ENCODE measurements at regions not wholly inside any gene's neighbourhood (a gene's known extent, or its start where the extent isn't known, plus 50 kb on each side); places are given as distances from the start of the nearest gene placed in this dataset.
"Not testable (repeated sequence)": the region's sequence is repeated elsewhere in the genome, so short reads cannot be mapped to it uniquely, and the experiment has no call there.

DNA sequence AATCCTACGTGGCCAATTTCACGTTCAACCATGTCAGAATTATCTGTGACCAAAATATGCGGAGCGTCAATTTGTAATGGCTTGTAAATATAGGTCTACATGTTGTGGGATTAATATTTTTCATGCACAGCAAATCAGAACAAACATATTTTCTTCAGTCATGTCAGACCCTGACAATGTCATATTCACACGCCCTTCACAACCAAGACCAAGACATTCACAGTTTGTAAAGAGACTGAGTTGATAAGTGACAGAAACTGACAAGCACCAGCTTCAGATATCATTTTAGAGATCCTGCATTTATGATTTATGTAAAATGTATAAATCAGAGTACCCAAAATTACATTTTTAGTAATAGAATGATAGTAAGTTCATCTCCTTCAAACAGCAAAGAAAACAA lies 57.3 kb upstream of the NOVA1 start:
- no peak for DNase-seq

DNA sequence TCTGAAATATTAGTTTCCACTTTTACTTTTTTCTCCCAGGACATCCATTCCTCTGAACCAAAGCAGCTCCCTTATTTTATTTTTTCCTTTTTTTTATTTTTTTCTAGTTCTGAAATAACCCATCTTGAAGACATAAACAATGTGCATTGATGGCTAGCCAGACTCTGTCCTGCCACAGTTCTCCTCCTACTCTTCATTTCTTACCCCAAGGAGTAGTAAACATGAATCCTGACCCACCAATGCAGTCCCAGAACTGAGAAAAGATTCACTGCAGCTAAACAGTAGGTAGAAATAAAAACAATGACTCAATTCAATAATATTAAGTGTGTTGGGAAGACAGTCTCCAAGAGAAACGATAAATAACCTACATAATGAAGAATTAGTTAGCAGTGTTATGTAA lies 65.7 kb upstream of the NOVA1 start:
- no peak for DNase-seq

DNA sequence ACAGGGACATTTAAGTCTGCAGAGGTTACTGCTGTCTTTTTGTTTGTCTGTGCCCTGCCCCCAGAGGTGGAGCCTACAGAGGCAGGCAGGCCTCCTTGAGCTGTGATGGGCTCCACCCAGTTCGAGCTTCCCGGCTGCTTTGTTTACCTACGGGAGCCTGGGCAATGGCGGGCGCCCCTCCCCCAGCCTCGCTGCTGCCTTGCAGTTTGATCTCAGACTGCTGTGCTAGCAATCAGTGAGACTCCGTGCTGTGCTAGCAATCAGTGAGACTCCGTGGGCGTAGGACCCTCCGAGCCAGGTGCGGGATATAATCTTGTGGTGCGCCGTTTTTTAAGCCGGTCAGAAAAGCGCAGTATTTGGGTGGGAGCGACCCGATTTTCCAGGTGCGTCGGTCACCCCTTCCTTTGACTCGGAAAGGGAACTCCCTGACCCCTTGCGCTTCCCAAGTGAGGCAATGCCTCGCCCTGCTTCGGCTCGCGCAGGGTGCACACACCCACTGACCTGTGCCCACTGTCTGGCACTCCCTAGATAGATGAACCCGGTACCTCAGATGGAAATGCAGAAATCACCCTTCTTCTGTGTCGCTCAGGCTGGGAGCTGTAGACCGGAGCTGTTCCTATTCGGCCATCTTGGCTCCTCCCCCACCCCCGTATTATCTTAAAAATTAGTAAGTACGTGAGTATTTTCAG lies 81.0 kb upstream of the NOVA1 start:
- not testable (repeated sequence) for DNase-seq

DNA sequence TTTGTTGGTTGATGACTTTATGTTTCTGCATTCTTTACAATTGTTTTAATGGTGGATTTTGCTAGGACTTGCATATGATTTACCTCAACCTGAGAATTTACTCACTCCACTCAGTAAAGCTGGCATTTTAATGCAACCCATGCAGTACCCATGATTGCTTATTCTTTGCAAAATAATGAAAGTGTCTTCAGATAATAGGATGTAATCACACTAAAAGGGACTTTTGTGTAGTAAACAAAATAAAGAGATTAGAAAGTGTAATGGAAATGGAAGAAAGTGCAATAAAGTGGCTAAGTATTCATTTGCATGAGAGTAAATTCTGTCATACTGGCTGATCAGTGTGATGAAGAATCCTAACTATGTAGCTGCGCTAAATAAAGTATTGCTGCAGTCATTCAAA lies 87.6 kb upstream of the NOVA1 start:
- no peak for DNase-seq

DNA sequence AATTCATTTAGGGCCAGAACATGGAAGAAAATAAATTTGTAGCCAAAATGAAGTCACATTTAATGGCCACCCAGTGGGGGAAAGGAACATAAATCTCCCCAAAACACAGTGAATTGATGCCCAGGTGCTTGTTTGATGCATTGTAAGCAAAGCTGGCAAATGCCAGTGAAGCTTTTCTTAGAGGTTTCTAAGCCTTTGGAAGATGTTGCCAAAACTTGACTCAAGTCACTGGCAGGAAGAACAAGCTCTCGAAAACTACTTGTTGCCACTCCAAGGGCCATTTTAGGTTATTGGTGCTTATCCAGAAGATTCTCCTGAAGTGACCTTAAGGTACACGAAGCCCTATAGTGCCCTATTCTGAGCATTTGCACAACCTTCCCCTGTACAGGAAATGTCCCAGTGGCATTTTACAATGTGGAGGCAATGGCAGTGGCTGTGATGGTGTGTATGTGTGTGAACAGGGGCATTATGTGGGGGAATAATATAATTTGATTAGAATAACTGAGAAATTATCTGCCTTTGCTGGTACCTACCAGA lies 89.5 kb upstream of the NOVA1 start:
- no peak for DNase-seq

DNA sequence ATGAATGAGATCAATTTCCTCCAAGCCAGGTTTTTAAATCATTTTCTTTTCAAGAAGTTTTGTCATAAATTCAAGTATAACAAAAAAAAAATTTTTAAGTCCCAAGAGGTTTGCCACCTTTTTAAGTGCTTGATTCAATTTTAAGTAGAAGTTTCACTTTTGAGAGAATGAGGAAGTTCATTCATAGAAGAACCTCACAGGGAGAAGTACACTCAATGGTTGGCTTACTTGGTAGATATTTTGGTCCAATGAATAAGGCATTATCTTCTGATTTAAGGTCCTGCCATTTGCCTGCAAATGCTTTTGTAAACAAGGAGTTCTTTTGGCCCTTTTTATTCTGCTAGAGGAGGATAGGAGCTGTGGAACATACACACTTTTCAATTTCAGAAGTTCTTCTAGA lies 96.7 kb upstream of the NOVA1 start:
- DNase-seq, result no peak

DNA sequence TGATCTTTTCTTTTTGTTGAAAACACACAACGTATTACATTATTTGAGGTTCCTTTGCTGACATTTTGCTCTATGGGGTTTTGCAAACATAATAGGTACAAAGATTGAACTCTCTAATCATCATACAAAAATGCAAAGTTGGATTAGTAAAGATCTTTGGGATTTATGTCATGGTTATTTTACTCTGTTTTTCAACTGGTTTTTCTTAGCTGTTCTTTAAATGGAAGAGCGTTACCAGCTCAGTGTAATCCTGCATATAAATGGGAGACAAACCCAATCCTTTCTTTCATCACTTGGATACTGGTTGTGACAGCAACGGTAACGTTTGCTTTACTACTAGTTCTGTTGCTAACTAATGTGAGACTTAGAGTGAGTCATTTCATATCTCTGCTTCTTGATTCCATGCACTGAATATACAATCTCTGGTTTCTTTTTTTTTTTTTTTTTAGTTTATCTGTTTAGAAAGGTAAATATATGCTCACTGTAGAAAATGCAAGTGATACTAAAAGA lies 104.9 kb upstream of the NOVA1 start:
- no peak for DNase-seq

DNA sequence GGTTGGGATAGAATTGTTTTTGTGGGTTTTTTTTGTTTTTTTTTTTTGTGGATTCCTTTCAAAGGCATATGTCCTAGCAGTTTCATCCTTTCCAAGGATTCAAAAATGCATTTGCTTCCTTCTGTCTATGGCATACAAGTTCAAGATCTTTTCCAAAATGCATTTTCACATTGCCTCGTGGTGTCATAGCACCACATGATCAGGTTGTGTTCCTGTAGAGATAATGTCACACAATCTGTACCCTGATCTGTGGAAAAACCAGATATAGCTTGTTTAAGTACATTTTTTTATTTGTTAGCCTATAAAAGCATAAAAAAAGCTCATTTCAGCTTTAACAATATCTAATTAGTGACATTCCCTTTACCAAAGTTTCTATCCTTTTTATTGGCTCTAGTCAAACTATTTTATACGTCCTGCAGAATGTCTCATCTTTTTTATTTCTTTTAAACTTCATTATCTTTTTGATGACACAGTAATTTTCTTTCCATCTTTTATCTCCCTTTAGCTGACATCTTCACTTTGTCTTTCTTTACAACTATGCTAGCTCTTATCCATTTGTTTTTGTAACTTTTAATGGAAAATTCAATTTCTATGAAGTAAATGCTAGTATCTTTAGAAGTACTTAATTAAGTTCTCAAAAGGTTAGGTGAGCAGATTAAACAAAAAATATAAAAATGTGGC lies 106.0 kb upstream of the NOVA1 start:
- no peak for DNase-seq

DNA sequence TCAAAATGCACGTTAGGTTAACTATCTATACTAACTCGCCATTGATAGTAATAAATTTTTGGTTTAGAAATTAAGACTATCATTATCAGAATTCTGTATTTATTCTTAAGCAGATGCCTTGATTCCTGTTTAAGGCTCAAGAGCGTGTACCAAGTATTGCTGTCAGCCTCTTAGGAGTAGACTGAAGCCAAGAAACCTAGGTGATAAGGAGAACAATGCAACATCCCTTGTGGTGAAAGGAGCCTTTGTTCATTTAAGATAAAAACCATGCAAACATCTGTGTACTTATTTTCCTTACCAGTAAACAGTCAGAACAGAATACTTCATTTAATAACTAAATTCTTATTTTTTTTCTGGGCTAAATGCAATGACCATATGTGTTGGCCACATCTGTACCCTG lies 109.4 kb upstream of the NOVA1 start:
- no peak for DNase-seq

DNA sequence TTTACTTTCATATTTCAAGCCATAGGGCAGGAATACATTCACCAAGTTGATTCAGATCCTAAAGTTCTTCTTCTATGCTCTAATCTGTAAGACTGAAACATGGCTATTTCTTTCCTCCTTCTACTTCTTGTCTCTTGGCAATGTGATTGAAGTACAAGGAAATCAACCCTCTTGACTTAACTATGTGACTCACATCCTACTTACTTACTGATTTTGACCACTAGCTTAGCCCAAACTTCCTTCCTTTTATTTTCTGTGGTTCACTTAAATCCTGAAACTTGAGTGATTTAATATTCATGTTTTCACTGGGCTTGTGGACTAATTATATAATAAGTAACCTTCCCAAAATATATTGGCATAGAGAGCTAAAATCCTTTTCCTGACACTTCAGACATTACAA lies 111.2 kb upstream of the NOVA1 start:
- DNase-seq, result no peak

DNA sequence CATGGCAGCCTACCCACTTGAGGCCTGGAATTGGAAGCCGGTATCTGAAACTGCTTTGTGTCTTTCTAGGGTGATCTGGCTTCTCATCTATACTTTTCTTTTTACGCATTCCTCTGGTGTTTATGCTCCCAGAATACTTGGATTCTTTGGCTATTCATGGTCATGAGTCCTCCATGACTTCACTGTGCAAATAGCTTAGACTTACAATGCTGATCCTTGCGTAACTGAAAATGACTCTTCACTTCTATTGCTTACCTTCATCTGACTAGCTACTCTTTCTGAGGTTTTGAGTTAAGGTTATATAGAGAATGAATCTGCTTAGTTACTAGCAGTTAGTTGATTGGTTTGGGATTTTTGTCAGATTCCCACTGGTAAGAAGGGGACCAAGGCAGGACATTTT lies 121.7 kb upstream of the NOVA1 start:
- DNase-seq, result no peak

DNA sequence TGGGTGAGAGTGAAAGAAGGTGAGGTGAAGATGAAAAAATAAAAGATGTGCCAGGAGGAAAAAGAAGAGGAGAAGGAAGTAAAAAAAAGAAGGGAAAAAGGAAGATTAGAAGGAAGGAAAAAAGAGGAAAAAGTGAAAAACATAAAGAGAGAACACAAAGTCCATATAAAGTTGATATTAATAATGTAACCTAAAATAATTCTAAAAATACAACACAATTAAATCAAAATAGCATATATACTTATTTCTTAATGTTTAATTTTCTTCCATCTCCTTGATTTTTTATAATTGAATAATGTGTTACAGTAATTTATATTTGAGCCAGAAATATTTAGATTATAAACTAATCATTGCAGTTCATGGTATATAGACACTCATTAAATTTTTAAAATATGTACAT lies 124.4 kb upstream of the NOVA1 start:
- DNase-seq, result no peak

DNA sequence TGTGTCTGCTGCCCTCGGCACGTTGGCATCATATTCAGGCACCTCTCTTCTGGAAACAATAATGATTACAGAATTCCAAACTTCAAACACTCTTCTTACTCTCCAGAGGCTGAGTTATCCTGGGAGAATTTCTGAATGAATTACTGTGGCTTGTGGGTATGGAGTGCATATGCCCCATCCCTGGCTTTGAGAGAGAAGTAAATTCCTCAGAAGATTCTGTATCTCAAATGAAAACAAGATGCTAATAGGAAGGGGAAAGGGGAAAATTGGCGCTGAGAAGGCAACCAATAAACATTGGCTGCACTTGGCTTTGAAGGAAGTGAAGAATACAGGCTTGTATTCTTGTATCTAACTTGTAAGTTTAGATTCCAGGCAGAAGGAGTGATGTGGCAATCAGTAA lies 132.0 kb upstream of the NOVA1 start:
- DNase-seq, result no peak

DNA sequence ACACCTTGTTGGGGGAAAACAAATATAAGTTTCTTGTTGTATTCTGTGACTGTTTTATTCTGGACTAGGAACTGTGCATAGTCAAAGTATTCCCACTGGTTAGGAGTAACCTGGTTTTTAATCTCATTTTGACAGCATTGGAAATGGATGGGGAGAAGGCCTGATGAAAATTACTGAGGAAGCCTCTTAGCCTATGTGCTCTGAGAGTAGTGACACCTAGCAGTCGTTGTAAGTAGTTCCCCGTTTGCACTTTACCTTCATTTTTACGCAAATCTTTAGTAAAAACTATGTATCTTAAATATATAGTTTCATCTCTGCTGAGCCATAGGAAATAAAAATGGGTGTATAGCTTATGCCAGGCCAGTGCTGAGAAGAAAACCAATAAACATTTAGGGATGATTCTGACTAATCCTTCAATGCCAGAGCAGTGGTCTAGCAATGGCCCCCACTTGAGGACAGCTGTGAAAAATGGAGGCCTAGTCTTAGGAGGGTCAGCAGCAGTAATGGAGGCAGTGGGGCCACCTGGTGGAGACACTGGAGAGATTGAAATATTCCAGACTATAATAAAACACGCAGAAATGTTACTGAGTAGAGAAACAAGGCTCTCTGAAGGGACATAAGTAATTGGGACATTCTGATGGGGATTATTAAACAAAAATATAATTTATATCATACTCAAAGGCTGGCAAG lies 133.2 kb upstream of the NOVA1 start:
- DNase-seq, result peak; percentile 1

DNA sequence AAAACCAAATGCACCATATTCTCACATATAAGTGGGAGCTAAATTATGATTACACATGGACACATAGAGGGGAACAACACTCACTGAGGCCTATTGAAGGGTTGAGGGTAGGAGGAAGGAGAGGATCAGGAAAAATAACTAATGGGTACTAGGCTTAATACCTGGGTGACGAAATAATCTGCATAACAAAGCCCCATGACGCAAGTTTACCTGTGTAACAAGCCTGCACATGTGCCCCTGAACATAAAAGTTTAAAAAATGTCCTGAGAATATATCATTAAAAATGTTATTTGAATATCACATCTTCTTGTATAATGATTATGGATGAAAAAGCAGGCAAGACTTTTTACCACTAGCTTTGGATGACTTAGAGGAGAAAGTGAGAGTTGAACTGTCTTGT lies 138.0 kb upstream of the NOVA1 start:
- DNase-seq, result no peak

DNA sequence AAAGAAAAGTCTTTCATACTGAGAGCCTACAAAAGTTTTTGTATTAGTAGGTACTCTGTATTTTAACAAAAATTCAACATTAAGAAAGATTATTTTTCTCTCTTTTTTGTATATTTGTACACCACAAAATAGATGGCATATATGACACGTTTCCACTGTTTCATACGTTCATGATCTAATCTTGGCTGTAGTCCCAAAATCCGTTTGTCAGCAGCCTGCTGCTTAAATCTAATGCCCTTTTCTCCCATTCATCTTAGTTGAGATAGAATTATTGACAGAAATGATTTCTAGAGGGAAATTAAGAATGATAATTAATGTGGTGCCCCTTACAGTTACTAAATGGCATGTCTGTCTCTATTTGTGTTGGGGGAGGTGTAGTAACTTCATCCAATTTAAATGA lies 140.7 kb upstream of the NOVA1 start:
- no peak for DNase-seq

DNA sequence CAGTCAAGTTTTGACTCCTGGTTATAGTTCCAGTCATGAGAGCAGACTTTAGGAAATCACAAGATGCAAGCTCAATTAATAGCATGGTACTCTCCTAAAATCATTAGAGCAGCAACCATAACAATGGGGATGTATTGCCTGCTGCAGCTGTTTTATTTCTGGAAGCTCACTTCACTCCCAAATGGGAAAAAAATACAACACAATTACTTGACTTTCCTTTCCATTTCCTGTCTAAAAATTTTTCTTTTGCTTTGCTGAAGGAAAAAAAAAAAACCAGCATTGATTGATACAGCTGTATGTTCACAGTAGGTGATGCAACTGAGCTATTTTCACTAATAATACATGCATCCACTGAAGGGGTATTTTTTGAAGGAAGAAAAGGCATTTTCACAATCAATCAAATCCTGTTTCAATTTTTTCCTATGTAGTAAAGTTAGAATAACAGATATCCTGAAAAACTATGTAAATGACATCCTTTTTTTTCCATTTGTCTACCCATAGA lies 143.9 kb upstream of the NOVA1 start:
- DNase-seq, result no peak

DNA sequence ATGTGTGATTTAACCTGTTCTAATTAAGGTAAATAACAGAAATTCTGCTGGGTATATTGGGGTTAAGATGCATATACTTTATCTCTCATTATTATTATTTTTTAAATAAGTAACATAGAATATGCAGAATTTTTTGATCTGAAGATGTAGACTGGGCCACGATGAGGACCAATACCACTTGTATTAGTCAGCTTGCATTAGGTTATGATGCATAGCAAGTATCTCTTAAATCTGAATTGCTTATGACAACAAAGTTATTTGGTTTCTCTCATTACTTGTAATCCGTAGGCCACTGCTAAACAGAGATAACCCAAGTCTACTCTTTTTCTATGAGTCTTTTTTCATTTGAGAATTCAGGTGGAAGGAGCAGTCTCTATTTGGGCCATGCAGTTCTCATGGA lies 145.5 kb upstream of the NOVA1 start:
- no peak for DNase-seq

DNA sequence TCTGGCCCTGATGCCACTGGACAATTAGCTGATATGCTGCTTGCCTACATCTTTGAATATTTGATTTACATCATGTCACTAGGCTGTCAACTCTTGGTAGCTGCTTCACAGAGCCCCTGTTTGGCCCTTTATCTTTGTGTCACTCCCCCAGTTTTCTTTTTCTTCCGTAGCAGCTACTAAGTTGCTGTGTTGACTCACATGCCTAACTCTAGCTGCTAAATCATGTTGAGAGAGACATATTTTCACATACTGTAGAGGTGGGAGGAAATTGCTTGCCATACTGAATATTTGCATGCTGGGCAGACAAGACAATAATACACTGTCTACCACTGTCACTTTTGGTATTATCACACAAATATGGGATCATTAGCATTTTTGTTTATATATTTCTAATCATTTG lies 147.1 kb upstream of the NOVA1 start:
- no peak for DNase-seq

DNA sequence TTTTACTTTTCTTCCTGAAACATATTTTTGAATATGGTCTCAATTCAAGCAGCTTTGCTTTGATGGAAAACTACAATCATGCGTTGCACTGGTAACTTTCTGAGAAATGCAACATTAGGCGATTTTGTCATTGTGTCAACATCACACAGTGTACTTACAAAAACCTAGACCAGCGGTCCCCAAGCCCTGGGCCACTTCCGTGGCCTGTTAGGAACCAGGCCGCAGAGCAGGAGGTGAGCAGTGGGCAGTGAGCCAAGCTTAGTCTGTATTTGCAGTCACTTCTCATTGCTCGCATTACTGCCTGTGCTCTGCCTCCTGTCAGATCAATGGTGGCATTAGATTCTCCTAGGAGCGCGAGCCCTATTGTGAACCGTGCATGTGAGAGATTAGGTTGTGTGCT lies 163.7 kb upstream of the NOVA1 start:
- DNase-seq, result no peak

DNA sequence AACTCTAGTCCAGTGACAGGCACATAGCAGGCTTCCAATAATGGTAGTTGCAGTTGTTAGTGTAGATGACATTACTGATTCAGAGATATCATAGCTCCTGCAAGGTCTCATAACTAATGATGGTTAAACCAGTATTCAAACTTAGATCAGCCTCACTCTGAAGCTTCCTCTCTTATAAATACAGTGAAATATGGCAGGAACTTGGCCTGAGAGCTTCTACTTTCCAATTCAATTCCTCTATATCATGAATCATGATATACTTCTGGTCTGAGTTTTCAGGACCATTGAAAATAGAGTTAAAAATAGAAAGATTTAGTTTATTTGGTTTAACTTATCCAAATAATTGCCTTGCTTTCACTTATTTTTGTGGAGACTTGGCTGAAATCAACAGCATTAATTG lies 167.5 kb upstream of the NOVA1 start:
- no peak for DNase-seq

DNA sequence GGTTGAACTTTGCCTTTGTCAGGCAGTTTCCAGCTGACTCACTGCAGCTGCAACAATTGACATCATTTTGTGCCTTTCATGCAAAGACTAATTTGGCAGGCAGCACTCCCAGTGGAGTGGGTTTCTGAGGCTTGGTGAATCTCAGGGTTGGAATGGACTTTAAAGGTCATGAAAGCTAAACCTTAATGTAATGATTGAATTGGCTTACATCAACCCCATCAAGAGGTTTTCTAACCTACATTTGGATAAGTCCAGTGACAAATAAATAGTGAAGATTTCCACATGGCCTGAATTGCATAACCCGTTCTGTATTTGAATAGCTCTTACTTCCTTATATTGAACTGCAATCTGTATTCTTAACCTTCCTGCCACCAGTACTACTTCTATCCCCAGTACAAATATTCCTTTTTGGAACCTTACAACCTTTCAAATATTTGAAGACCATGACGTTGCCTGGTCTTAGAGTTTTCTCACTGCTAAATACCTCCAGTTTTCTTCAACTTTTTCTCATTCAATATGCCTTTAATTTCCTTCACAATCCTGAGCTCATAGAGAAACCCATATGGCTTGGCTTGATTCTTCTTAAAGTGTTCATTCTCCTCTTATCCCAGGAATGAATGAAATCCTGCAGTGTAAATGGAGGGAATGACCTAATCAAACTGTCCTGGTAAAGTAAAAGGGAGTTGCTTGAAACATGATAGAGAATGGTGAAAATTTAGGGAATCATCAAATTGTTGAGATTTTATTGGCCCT lies 168.1 kb upstream of the NOVA1 start:
- no peak for DNase-seq

DNA sequence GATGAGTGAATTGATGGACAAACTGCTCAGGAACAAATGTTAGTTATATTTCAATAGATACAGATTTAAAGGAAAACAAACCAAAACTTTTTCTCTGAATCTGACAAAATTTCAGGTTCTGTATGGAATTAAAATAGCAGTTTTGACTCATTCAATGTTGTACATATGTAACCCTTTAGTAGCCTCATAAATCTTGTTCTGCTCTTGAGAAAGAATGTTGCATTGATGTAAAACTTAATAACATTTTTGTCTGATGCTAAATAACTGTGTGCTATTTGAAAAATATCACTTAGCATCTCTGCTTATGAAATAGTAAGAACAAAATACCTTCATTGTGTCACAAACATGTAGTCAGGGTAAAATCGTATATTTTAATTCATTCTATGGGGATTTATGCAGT lies 168.9 kb upstream of the NOVA1 start:
- no peak for DNase-seq

Data from stimulated activated CD4-positive, alpha-beta T cell treated with anti-CD3 and anti-CD28 coated beads, Interleukin-15, amount 100 ng/mL, for 24 hours (primary cell).